GM23338 (cell line): ENCODE measurements at regions not wholly inside any gene's neighbourhood (a gene's known extent, or its start where the extent isn't known, plus 50 kb on each side); places are given as distances from the start of the nearest gene placed in this dataset.

Source experiments
- ATAC-seq: fragments of 200-7000 bp; cut with Tn5 transposase; 3 replicates; pipeline ENCODE4 v1.9.1; 2020
- DNase-seq: peaks from one replicate; pipeline ENCODE4 v3.0.0-alpha.2; 2015; ENCODE audit warnings: low spot score
- H2AFZ ChIP-seq: fragments of 200-600 bp; sonication (generic); 2 replicates; pipeline ENCODE4 v1.8.0; 2016; ENCODE audit warnings: antibody characterized with exemption, mild to moderate bottlenecking, moderate library complexity
- H3F3A ChIP-seq: fragments of 200-600 bp; sonication (generic); replicated peaks from 2 replicates; pipeline ENCODE4 v1.8.0; 2017; ENCODE audit warnings: antibody characterized with exemption, mixed run types, low read depth
- H3K27ac ChIP-seq: fragments of 200-600 bp; sonication (generic); 2 replicates; pipeline ENCODE4 v1.6.1; 2016; ENCODE audit warnings: low read depth
- H3K27me3 ChIP-seq: fragments of 200-600 bp; sonication (generic); 2 replicates; pipeline ENCODE4 v1.8.0; 2016; ENCODE audit warnings: mild to moderate bottlenecking, mixed run types, moderate library complexity; ENCODE audit not compliant: insufficient read depth
- H3K36me3 ChIP-seq: fragments of 200-600 bp; sonication (generic); 2 replicates; pipeline ENCODE4 v1.8.0; 2016; ENCODE audit warnings: mild to moderate bottlenecking; ENCODE audit not compliant: insufficient read depth
- H3K4me1 ChIP-seq: fragments of 200-600 bp; sonication (generic); 2 replicates; pipeline ENCODE4 v1.8.0; 2016; ENCODE audit warnings: mild to moderate bottlenecking, moderate library complexity; ENCODE audit not compliant: insufficient read depth
- H3K4me2 ChIP-seq: fragments of 200-600 bp; sonication (generic); 2 replicates; pipeline ENCODE4 v1.7.1; 2017; ENCODE audit warnings: mixed run types
- H3K4me3 ChIP-seq: fragments of 200-600 bp; sonication (generic); 2 replicates; pipeline ENCODE4 v1.6.1; 2016; ENCODE audit warnings: mixed run types
- H3K79me2 ChIP-seq: fragments of 200-600 bp; sonication (generic); replicated peaks from 2 replicates; pipeline ENCODE4 v1.8.0; 2017; ENCODE audit warnings: mild to moderate bottlenecking; ENCODE audit not compliant: insufficient read depth
- H3K9me2 ChIP-seq: fragments of 200-600 bp; sonication (generic); 2 replicates; pipeline ENCODE4 v1.8.0; 2017; ENCODE audit not compliant: insufficient read depth
- H4K20me1 ChIP-seq: fragments of 200-600 bp; sonication (generic); replicated peaks from 2 replicates; pipeline ENCODE4 v1.8.0; 2017; ENCODE audit warnings: mild to moderate bottlenecking; ENCODE audit not compliant: insufficient read depth
- H3K27ac Mint-ChIP-seq: 2 replicates; pipeline ENCODE4 v1.8.0; 2020; ENCODE audit warnings: inconsistent platforms, mild to moderate bottlenecking, moderate library complexity, mixed read lengths
- H3K27me3 Mint-ChIP-seq: 3 replicates; pipeline ENCODE4 v1.8.0; 2022; ENCODE audit warnings: low read depth, mild to moderate bottlenecking, moderate library complexity, mixed read lengths, inconsistent platforms; ENCODE audit not compliant: insufficient read depth, poor library complexity
- H3K36me3 Mint-ChIP-seq: 3 replicates; pipeline ENCODE4 v1.8.0; 2021; ENCODE audit warnings: low read depth, mild to moderate bottlenecking, inconsistent platforms, moderate library complexity, mixed read lengths
- H3K4me1 Mint-ChIP-seq: 3 replicates; pipeline ENCODE4 v1.8.0; 2020; ENCODE audit warnings: mild to moderate bottlenecking, inconsistent platforms, mixed read lengths
- H3K4me3 Mint-ChIP-seq: 3 replicates; pipeline ENCODE4 v1.8.0; 2021; ENCODE audit warnings: moderate library complexity, mild to moderate bottlenecking, inconsistent platforms, mixed read lengths
- H3K9me3 Mint-ChIP-seq: 3 replicates; pipeline ENCODE4 v1.8.0; 2020; ENCODE audit warnings: moderate library complexity, mild to moderate bottlenecking, inconsistent platforms, mixed read lengths
- EZH2 ChIP-seq: fragments of 200-600 bp; sonication (generic); IDR thresholded peaks from one replicate; pipeline ENCODE4 v1.8.0; 2017; ENCODE audit warnings: antibody characterized with exemption, mild to moderate bottlenecking, low read depth; ENCODE audit not compliant: unreplicated experiment
- EZH2phosphoT487 ChIP-seq: fragments of 200-600 bp; sonication (generic); IDR thresholded peaks from one replicate; pipeline ENCODE4 v1.8.1; 2018; ENCODE audit warnings: antibody characterized with exemption; ENCODE audit not compliant: unreplicated experiment
- JUNB ChIP-seq: IDR thresholded peaks from one replicate; pipeline ENCODE4 v1.6.1; 2016; ENCODE audit warnings: antibody characterized with exemption; ENCODE audit not compliant: unreplicated experiment
- NANOG ChIP-seq: IDR thresholded peaks from 2 replicates; pipeline ENCODE4 v1.6.1; 2016; ENCODE audit warnings: antibody characterized with exemption, borderline replicate concordance
- POLR2AphosphoS5 ChIP-seq: IDR thresholded peaks from 2 replicates; pipeline ENCODE4 v1.6.1; 2016; ENCODE audit warnings: antibody characterized with exemption, low read depth
- STAT1 ChIP-seq: IDR thresholded peaks from one replicate; pipeline ENCODE4 v1.6.1; 2016; ENCODE audit warnings: antibody characterized with exemption; ENCODE audit not compliant: unreplicated experiment
- ZNF114 ChIP-seq: fragments of 250-450 bp; sonication (Bioruptor Pico); IDR thresholded peaks from 2 replicates; pipeline ENCODE4 v1.5.0; 2020; ENCODE audit warnings: mild to moderate bottlenecking, moderate library complexity
- ZNF331 ChIP-seq: fragments of 250-450 bp; sonication (Bioruptor Pico); IDR thresholded peaks from 2 replicates; pipeline ENCODE4 v1.5.0; 2020; ENCODE audit warnings: low read depth, mild to moderate bottlenecking, moderate library complexity
- TF ChIP-seq, protein P1 (sequence below): IDR thresholded peaks from 2 replicates; pipeline ENCODE4 v1.6.1; 2016; ENCODE audit warnings: antibody characterized with exemption
- TF ChIP-seq, protein P2 (sequence below): fragments of 250-450 bp; sonication (Bioruptor Pico); IDR thresholded peaks from 2 replicates; pipeline ENCODE4 v1.5.0; 2020; ENCODE audit warnings: mild to moderate bottlenecking, moderate library complexity
- TF ChIP-seq, protein P3 (sequence below), 2 experiments: fragments of 200-600 bp in 1 of 2; sonication (generic) in 1 of 2; conservative IDR thresholded peaks; 2 replicates each; pipeline versions ENCODE4 v1.5.1 to v1.6.1; 2016 to 2017; ENCODE audit warnings: antibody characterized with exemption in 2 of 2, low read depth in 2 of 2, mild to moderate bottlenecking in 2 of 2, moderate library complexity in 1 of 2

DNA sequence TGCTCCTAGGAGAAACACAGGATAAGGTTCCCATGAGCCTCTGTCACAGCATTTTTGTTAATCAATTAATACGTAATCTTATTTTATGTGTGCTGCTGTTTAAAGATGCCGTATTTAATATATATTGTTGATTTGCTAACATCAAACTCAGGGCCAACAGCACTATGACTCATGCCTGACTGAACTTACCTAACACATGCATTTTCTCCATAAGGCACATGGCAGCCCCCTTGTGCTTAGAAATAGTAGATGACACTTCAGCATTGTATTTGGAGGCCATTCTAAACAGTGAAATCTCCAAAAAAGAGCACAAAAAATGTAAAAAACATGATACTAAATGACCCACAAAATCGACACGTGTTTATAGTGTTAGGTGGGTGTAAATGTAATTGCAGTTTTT is 314.8 kb downstream of the MYCN start:
- no peak for DNase-seq
- Mint-ChIP-seq H3K4me3 (no peak overlapping the region), H3K4me1 (peaks cover 7% of the 10 kb centered on the region; the same call in 1 of the 3 replicates), H3K36me3 (peaks cover 8% of the 10 kb centered on the region; the same call in 2 of the 3 replicates), H3K27me3 (peaks cover 3% of the 10 kb centered on the region), H3K27ac (no peak overlapping the region), H3K9me3 (peaks cover 7% of the 10 kb centered on the region)
- no peak for ATAC-seq
- Histone ChIP-seq H3K4me2 (no peak overlapping the region), H3K27ac (no peak overlapping the region), H3K27me3 (no peaks in the 10 kb centered on the region), H3K36me3 (no peaks in the 10 kb centered on the region), H3K4me1 (peaks cover 4% of the 10 kb centered on the region), H3K79me2 (no peaks in the 10 kb centered on the region), H4K20me1 (no peaks in the 10 kb centered on the region), H3K9me2 (0 out of 2 replicates have a peak, but pooled peaks cover 11% of the 10 kb centered on the region), H2AFZ (no peak overlapping the region), H3F3A (no peaks in the 10 kb centered on the region), H3K4me3 (no peak overlapping the region)
- TF ChIP-seq ZNF114 (CRISPR knock-in tag) (no peak), NANOG (no peak), JUNB (no peak), ZNF331 (CRISPR knock-in tag) (no peak), EZH2phosphoT487 (no peak), STAT1 (no peak), POLR2AphosphoS5 (no peak), EZH2 (no peak)
- TF ChIP-seq, protein P1, sequence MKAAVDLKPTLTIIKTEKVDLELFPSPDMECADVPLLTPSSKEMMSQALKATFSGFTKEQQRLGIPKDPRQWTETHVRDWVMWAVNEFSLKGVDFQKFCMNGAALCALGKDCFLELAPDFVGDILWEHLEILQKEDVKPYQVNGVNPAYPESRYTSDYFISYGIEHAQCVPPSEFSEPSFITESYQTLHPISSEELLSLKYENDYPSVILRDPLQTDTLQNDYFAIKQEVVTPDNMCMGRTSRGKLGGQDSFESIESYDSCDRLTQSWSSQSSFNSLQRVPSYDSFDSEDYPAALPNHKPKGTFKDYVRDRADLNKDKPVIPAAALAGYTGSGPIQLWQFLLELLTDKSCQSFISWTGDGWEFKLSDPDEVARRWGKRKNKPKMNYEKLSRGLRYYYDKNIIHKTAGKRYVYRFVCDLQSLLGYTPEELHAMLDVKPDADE: no peak
- TF ChIP-seq, protein P2, sequence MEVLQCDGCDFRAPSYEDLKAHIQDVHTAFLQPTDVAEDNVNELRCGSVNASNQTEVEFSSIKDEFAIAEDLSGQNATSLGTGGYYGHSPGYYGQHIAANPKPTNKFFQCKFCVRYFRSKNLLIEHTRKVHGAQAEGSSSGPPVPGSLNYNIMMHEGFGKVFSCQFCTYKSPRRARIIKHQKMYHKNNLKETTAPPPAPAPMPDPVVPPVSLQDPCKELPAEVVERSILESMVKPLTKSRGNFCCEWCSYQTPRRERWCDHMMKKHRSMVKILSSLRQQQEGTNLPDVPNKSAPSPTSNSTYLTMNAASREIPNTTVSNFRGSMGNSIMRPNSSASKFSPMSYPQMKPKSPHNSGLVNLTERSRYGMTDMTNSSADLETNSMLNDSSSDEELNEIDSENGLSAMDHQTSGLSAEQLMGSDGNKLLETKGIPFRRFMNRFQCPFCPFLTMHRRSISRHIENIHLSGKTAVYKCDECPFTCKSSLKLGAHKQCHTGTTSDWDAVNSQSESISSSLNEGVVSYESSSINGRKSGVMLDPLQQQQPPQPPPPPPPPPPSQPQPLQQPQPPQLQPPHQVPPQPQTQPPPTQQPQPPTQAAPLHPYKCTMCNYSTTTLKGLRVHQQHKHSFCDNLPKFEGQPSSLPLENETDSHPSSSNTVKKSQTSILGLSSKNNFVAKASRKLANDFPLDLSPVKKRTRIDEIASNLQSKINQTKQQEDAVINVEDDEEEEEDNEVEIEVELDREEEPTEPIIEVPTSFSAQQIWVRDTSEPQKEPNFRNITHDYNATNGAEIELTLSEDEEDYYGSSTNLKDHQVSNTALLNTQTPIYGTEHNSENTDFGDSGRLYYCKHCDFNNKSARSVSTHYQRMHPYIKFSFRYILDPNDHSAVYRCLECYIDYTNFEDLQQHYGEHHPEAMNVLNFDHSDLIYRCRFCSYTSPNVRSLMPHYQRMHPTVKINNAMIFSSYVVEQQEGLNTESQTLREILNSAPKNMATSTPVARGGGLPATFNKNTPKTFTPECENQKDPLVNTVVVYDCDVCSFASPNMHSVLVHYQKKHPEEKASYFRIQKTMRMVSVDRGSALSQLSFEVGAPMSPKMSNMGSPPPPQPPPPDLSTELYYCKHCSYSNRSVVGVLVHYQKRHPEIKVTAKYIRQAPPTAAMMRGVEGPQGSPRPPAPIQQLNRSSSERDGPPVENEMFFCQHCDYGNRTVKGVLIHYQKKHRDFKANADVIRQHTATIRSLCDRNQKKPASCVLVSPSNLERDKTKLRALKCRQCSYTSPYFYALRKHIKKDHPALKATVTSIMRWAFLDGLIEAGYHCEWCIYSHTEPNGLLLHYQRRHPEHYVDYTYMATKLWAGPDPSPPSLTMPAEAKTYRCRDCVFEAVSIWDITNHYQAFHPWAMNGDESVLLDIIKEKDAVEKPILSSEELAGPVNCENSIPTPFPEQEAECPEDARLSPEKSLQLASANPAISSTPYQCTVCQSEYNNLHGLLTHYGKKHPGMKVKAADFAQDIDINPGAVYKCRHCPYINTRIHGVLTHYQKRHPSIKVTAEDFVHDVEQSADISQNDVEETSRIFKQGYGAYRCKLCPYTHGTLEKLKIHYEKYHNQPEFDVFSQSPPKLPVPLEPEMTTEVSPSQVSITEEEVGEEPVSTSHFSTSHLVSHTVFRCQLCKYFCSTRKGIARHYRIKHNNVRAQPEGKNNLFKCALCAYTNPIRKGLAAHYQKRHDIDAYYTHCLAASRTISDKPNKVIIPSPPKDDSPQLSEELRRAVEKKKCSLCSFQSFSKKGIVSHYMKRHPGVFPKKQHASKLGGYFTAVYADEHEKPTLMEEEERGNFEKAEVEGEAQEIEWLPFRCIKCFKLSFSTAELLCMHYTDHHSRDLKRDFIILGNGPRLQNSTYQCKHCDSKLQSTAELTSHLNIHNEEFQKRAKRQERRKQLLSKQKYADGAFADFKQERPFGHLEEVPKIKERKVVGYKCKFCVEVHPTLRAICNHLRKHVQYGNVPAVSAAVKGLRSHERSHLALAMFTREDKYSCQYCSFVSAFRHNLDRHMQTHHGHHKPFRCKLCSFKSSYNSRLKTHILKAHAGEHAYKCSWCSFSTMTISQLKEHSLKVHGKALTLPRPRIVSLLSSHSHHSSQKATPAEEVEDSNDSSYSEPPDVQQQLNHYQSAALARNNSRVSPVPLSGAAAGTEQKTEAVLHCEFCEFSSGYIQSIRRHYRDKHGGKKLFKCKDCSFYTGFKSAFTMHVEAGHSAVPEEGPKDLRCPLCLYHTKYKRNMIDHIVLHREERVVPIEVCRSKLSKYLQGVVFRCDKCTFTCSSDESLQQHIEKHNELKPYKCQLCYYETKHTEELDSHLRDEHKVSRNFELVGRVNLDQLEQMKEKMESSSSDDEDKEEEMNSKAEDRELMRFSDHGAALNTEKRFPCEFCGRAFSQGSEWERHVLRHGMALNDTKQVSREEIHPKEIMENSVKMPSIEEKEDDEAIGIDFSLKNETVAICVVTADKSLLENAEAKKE (CRISPR knock-in tag): no peak
- TF ChIP-seq, protein P3, sequence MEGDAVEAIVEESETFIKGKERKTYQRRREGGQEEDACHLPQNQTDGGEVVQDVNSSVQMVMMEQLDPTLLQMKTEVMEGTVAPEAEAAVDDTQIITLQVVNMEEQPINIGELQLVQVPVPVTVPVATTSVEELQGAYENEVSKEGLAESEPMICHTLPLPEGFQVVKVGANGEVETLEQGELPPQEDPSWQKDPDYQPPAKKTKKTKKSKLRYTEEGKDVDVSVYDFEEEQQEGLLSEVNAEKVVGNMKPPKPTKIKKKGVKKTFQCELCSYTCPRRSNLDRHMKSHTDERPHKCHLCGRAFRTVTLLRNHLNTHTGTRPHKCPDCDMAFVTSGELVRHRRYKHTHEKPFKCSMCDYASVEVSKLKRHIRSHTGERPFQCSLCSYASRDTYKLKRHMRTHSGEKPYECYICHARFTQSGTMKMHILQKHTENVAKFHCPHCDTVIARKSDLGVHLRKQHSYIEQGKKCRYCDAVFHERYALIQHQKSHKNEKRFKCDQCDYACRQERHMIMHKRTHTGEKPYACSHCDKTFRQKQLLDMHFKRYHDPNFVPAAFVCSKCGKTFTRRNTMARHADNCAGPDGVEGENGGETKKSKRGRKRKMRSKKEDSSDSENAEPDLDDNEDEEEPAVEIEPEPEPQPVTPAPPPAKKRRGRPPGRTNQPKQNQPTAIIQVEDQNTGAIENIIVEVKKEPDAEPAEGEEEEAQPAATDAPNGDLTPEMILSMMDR (conservative IDR thresholded peaks at IDR 0.05; ENCODE audit: low read depth in 2 of 2): no peak
